MM.1S (cell line): ENCODE measurements at regions not wholly inside any gene's neighbourhood (a gene's known extent, or its start where the extent isn't known, plus 50 kb on each side); places are given as distances from the start of the nearest gene placed in this dataset.

ENCODE experiments used
- DNase-seq: peaks from one replicate; pipeline ENCODE4 v3.0.0-alpha.2; 2015
- H2AFZ ChIP-seq: fragments of 300-600 bp; sonication (generic); 2 replicates; pipeline ENCODE4 v1.6.0; 2016; ENCODE audit warnings: antibody characterized with exemption, low read length
- H3F3A ChIP-seq: fragments of 300-600 bp; sonication (generic); 2 replicates; pipeline ENCODE4 v1.6.1; 2016; ENCODE audit warnings: mild to moderate bottlenecking, antibody characterized with exemption, low read length, moderate library complexity, mixed read lengths; ENCODE audit not compliant: insufficient read depth
- H3K27ac ChIP-seq: fragments of 300-600 bp; sonication (generic); 2 replicates; pipeline ENCODE4 v1.5.1; 2016; ENCODE audit warnings: mild to moderate bottlenecking, low read length
- H3K27me3 ChIP-seq: fragments of 300-600 bp; sonication (generic); replicated peaks from 2 replicates; pipeline ENCODE4 v1.6.0; 2016; ENCODE audit warnings: low read length; ENCODE audit not compliant: insufficient read depth
- H3K36me3 ChIP-seq: fragments of 300-600 bp; sonication (generic); replicated peaks from 2 replicates; pipeline ENCODE4 v1.6.1; 2016; ENCODE audit warnings: mild to moderate bottlenecking, low read length, mixed read lengths; ENCODE audit not compliant: insufficient read depth
- H3K4me1 ChIP-seq: fragments of 300-600 bp; sonication (generic); 2 replicates; pipeline ENCODE4 v1.6.1; 2016; ENCODE audit warnings: low read length, mixed read lengths
- H3K4me2 ChIP-seq: fragments of 300-600 bp; sonication (generic); 2 replicates; pipeline ENCODE4 v1.6.0; 2016; ENCODE audit warnings: low read depth, low read length
- H3K4me3 ChIP-seq: fragments of 300-600 bp; sonication (generic); 2 replicates; pipeline ENCODE4 v1.5.1; 2016; ENCODE audit warnings: low read length, mixed read lengths
- H3K79me2 ChIP-seq: fragments of 300-600 bp; sonication (generic); 2 replicates; pipeline ENCODE4 v1.6.1; 2016; ENCODE audit warnings: mixed run types, low read length, mixed read lengths
- H3K9ac ChIP-seq: fragments of 300-600 bp; sonication (generic); 2 replicates; pipeline ENCODE4 v1.6.1; 2016; ENCODE audit warnings: low read length, mixed read lengths
- H3K9me2 ChIP-seq: fragments of 300-600 bp; sonication (generic); replicated peaks from 2 replicates; pipeline ENCODE4 v1.6.1; 2016; ENCODE audit warnings: mild to moderate bottlenecking, low read length, mixed read lengths; ENCODE audit not compliant: insufficient read depth
- H3K9me3 ChIP-seq: fragments of 300-600 bp; sonication (generic); replicated peaks from 2 replicates; pipeline ENCODE4 v1.6.1; 2016; ENCODE audit warnings: mild to moderate bottlenecking, low read length, mixed read lengths; ENCODE audit not compliant: insufficient read depth
- H4K20me1 ChIP-seq: fragments of 300-600 bp; sonication (generic); 2 replicates; pipeline ENCODE4 v1.6.1; 2016; ENCODE audit warnings: mild to moderate bottlenecking, low read length, moderate library complexity, mixed read lengths; ENCODE audit not compliant: insufficient read depth
- CTCF ChIP-seq: fragments of 300-600 bp; sonication (generic); IDR thresholded peaks from 2 replicates; pipeline ENCODE4 v1.5.1; 2016; ENCODE audit warnings: antibody characterized with exemption, low read length, mixed read lengths
- EZH2 ChIP-seq: fragments of 300-600 bp; sonication (generic); optimal IDR thresholded peaks from 2 replicates; pipeline ENCODE3; 2017; ENCODE audit warnings: low read depth, mild to moderate bottlenecking, antibody characterized with exemption, low read length, mixed read lengths
- EZH2phosphoT487 ChIP-seq: fragments of 300-600 bp; sonication (generic); IDR thresholded peaks from 2 replicates; pipeline ENCODE4 v1.6.1; 2018; ENCODE audit warnings: antibody characterized with exemption, low read length

GRCh38 chr4:96835991-96836390, 996.1 kb downstream of the PDHA2 start:
- Histone ChIP-seq H3K9me2 (no peaks in the 10 kb centered on the region), H3K4me1 (no peaks in the 10 kb centered on the region), H3K36me3 (no peaks in the 10 kb centered on the region), H3K27ac (no peak overlapping the region), H3K9me3 (no peaks in the 10 kb centered on the region), H3F3A (no peaks in the 10 kb centered on the region), H3K9ac (no peak overlapping the region), H3K4me3 (no peak overlapping the region), H2AFZ (no peak overlapping the region), H4K20me1 (no peaks in the 10 kb centered on the region), H3K79me2 (no peaks in the 10 kb centered on the region), H3K4me2 (no peak overlapping the region), H3K27me3 (no peaks in the 10 kb centered on the region)
- DNase-seq = no peak
- TF ChIP-seq CTCF = no peak

- no peak overlapping the region for H2AFZ ChIP-seq
- H3K9me2 ChIP-seq = no peaks in the 10 kb centered on the region
- H3K4me1 ChIP-seq = no peaks in the 10 kb centered on the region
- H3K79me2 ChIP-seq = no peaks in the 10 kb centered on the region
- no peak for DNase-seq
- H3K4me3 ChIP-seq = no peak overlapping the region
- H3K27ac ChIP-seq = no peak overlapping the region
- H3K9me3 ChIP-seq = no peaks in the 10 kb centered on the region
- no peak overlapping the region for H3K9ac ChIP-seq
- no peaks in the 10 kb centered on the region for H4K20me1 ChIP-seq
- no peaks in the 10 kb centered on the region for H3F3A ChIP-seq
- TF ChIP-seq EZH2 (no peak), CTCF (no peak), EZH2phosphoT487 (no peak)
- no peak overlapping the region for H3K4me2 ChIP-seq
- H3K27me3 ChIP-seq = no peaks in the 10 kb centered on the region
- H3K36me3 ChIP-seq = no peaks in the 10 kb centered on the region
Measured at GRCh38 chr4:96839441-96839840, 999.5 kb downstream of the PDHA2 start.

GRCh38 chr4:96841801-96842200, 1001.9 kb downstream of the PDHA2 start:
- no peak for DNase-seq
- no peaks in the 10 kb centered on the region for H3K79me2 ChIP-seq
- no peaks in the 10 kb centered on the region for H3K9me3 ChIP-seq
- H3K27me3 ChIP-seq = no peaks in the 10 kb centered on the region
- no peak overlapping the region for H3K27ac ChIP-seq
- no peaks in the 10 kb centered on the region for H3K9me2 ChIP-seq
- no peaks in the 10 kb centered on the region for H3K4me1 ChIP-seq
- H3F3A ChIP-seq = no peaks in the 10 kb centered on the region
- TF ChIP-seq EZH2phosphoT487 (no peak), EZH2 (no peak), CTCF (no peak)
- H2AFZ ChIP-seq = no peak overlapping the region
- no peak overlapping the region for H3K4me2 ChIP-seq
- no peaks in the 10 kb centered on the region for H4K20me1 ChIP-seq
- no peaks in the 10 kb centered on the region for H3K36me3 ChIP-seq
- H3K4me3 ChIP-seq = no peak overlapping the region
- no peak overlapping the region for H3K9ac ChIP-seq
